Neuronal stem cell (in vitro differentiated cells): ENCODE measurements at regions not wholly inside any gene's neighbourhood (a gene's known extent, or its start where the extent isn't known, plus 50 kb on each side); places are given as distances from the start of the nearest gene placed in this dataset.

Source experiments
- DNase-seq: peaks from one replicate; pipeline ENCODE4 v3.0.0-alpha.2; 2013; ENCODE audit warnings: low spot score
- H2AFZ ChIP-seq: one replicate; pipeline ENCODE4 v1.6.1; 2013; ENCODE audit warnings: mild to moderate bottlenecking, low read length, inconsistent platforms
- H2AK5ac ChIP-seq: 2 replicates; pipeline ENCODE4 v1.6.1; 2013; ENCODE audit warnings: low read depth, mild to moderate bottlenecking, inconsistent platforms, low read length, moderate library complexity, mixed read lengths
- H2BK120ac ChIP-seq: 2 replicates; pipeline ENCODE4 v1.6.1; 2013; ENCODE audit warnings: low read depth, mild to moderate bottlenecking, inconsistent platforms, low read length, moderate library complexity, mixed read lengths
- H2BK12ac ChIP-seq: one replicate; pipeline ENCODE4 v1.6.1; 2013; ENCODE audit warnings: low read length, inconsistent platforms
- H2BK15ac ChIP-seq: 2 replicates; pipeline ENCODE4 v1.6.1; 2013; ENCODE audit warnings: mild to moderate bottlenecking, low read length, inconsistent platforms, mixed read lengths
- H2BK5ac ChIP-seq: one replicate; pipeline ENCODE4 v1.6.1; 2013; ENCODE audit warnings: inconsistent platforms, mild to moderate bottlenecking, low read length, moderate library complexity
- H3K14ac ChIP-seq: one replicate; pipeline ENCODE4 v1.6.1; 2013; ENCODE audit warnings: low read length, inconsistent platforms
- H3K18ac ChIP-seq: 2 replicates; pipeline ENCODE4 v1.6.1; 2013; ENCODE audit warnings: low read length, inconsistent platforms
- H3K23ac ChIP-seq: 2 replicates; pipeline ENCODE4 v1.6.1; 2013; ENCODE audit warnings: low read depth, mild to moderate bottlenecking, mixed read lengths, low read length, inconsistent platforms; ENCODE audit not compliant: poor library complexity
- H3K27ac ChIP-seq: replicated peaks from 3 replicates; pipeline ENCODE4 v1.5.1; 2013; ENCODE audit warnings: low read length, inconsistent platforms
- H3K27me3 ChIP-seq, 3 experiments: 2 replicates each; pipeline ENCODE4 v1.6.1; 2013; ENCODE audit warnings: low read length in 3 of 3, mild to moderate bottlenecking in 2 of 3, inconsistent platforms in 1 of 3, low read depth in 1 of 3, mixed read lengths in 1 of 3, moderate library complexity in 1 of 3; ENCODE audit not compliant: control insufficient read depth in 3 of 3, insufficient read depth in 3 of 3
- H3K36me3 ChIP-seq, 2 donors: replicated peaks in 1 of 2; 2 replicates each; pipeline ENCODE4 v1.6.1; 2013; ENCODE audit warnings: low read length in 2 of 2; ENCODE audit not compliant: control insufficient read depth in 2 of 2, insufficient read depth in 2 of 2
- H3K4ac ChIP-seq: 2 replicates; pipeline ENCODE4 v1.6.1; 2013; ENCODE audit warnings: inconsistent platforms, mild to moderate bottlenecking, low read length, moderate library complexity
- H3K4me1 ChIP-seq, 2 donors: 1 replicate in 1 of 2; 2 replicates in 1 of 2; pipeline ENCODE4 v1.6.1; 2013; ENCODE audit warnings: low read length in 2 of 2, low read depth in 1 of 2; ENCODE audit not compliant: control insufficient read depth in 2 of 2, insufficient read depth in 1 of 2
- H3K4me2 ChIP-seq: one replicate; pipeline ENCODE4 v1.6.1; 2013; ENCODE audit warnings: mild to moderate bottlenecking, low read length, inconsistent platforms; ENCODE audit not compliant: insufficient read depth, poor library complexity, severe bottlenecking
- H3K4me3 ChIP-seq, 2 donors: 2 replicates each; pipeline ENCODE4 v1.5.1; 2013; ENCODE audit warnings: low read length in 2 of 2, mild to moderate bottlenecking in 2 of 2, inconsistent platforms in 1 of 2, moderate library complexity in 1 of 2
- H3K79me1 ChIP-seq: one replicate; pipeline ENCODE4 v1.6.1; 2013; ENCODE audit warnings: low read depth, mild to moderate bottlenecking, inconsistent platforms, low read length, moderate library complexity
- H3K9ac ChIP-seq: one replicate; pipeline ENCODE4 v1.6.1; 2013; ENCODE audit warnings: mild to moderate bottlenecking, low read depth, low read length, inconsistent platforms; ENCODE audit not compliant: poor library complexity
- H3K9me3 ChIP-seq, 2 donors: replicated peaks in 1 of 2; 2 replicates each; pipeline versions ENCODE3 to v1.6.1; 2013; ENCODE audit warnings: low read length in 2 of 2, mild to moderate bottlenecking in 2 of 2, inconsistent platforms in 1 of 2, low read depth in 1 of 2, mixed read lengths in 1 of 2, moderate library complexity in 1 of 2; ENCODE audit not compliant: control insufficient read depth in 2 of 2, insufficient read depth in 1 of 2
- H4K8ac ChIP-seq: one replicate; pipeline ENCODE4 v1.6.1; 2013; ENCODE audit warnings: low read depth, mild to moderate bottlenecking, inconsistent platforms, low read length, moderate library complexity
- H4K91ac ChIP-seq: one replicate; pipeline ENCODE4 v1.6.1; 2013; ENCODE audit warnings: low read length, low read depth, mild to moderate bottlenecking, inconsistent platforms; ENCODE audit not compliant: poor library complexity
- WGBS, 2 donors: extraction: QIAGEN DNeasy Blood & Tissue Kit; methylation state at CpG; one replicate each; pipeline ENCODE4 v1.1.7; 2013; ENCODE audit warnings: missing lambda C conversion rate in 2 of 2, mixed read lengths in 1 of 2; ENCODE audit not compliant: insufficient read length in 2 of 2, insufficient replicate concordance in 1 of 2; ENCODE audit errors: extremely low coverage in 2 of 2; 5-methylcytosine and 5-hydroxymethylcytosine counted together

DNA sequence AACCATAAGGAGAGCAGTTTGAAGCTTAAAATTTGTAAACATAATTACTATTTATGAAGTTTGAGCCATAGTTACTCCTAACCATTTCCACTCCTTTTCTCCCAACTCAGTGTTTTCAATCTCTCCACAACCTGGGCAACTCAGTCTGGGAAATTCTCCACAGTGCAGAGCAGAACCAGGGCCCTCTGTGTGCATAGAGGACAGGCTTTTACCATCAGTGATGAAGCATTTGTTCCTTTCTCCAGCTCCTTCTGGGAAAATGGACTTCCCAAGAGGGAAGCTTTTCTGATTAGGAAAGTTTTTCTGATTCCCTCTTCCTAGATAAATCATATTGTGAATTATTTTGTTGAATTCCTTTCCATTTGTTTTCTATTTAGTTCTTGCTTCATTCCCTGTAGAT lies 132.3 kb upstream of the MPDZ start:
- H3K9me3 ChIP-seq: no peaks in the 10 kb centered on the region
- no peak overlapping the region for H3K23ac ChIP-seq
- no peak overlapping the region for H3K4me2 ChIP-seq
- H3K79me1 ChIP-seq: no peaks in the 10 kb centered on the region
- no peaks in the 10 kb centered on the region for H3K27me3 ChIP-seq
- no peak overlapping the region for H3K9ac ChIP-seq
- no peak overlapping the region for H2BK5ac ChIP-seq
- no peak overlapping the region for H2AFZ ChIP-seq
- H2AK5ac ChIP-seq: no peak overlapping the region
- no peak overlapping the region for H3K4me3 ChIP-seq
- H3K4ac ChIP-seq: no peak overlapping the region
- H2BK12ac ChIP-seq: no peak overlapping the region
- H2BK120ac ChIP-seq: no peak overlapping the region
- DNase-seq: no peak
- no peak overlapping the region for H2BK15ac ChIP-seq
- H3K27ac ChIP-seq: no peak overlapping the region
- no peak overlapping the region for H3K18ac ChIP-seq
- no peak overlapping the region for H4K8ac ChIP-seq
- no peaks in the 10 kb centered on the region for H3K4me1 ChIP-seq
- H3K36me3 ChIP-seq: no peaks in the 10 kb centered on the region
- no peak overlapping the region for H3K14ac ChIP-seq
- H4K91ac ChIP-seq: no peak overlapping the region

DNA sequence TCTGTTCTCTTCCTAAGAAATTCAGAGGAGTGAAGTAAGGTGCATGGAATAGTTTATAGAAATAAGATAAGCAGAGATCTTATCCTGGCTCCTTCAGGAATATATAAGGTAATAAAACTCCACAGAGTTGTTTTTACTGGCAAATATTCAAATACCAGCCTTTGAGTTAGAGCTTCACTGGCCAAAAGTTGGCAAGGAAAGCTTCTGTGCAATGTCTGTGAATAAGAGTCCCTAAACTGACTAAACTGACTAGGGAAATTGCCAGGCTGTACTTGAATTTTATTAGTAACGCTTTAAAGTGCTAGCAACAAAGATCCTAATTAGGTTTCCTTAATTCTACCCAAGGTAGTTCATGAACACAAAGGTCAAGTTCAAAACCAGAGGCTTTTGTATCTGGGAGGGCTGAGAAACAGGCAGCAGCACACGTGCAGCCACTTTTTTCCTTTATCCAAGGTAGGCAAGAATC lies 131.1 kb upstream of the MPDZ start:
- Histone ChIP-seq H2AFZ (no peak overlapping the region), H3K4me2 (no peak overlapping the region), H2BK15ac (no peak overlapping the region), H2BK12ac (no peak overlapping the region), H4K8ac (no peak overlapping the region), H3K36me3 (no peaks in the 10 kb centered on the region), H3K23ac (no peak overlapping the region), H3K4me1 (no peaks in the 10 kb centered on the region), H3K9me3 (no peaks in the 10 kb centered on the region), H3K27me3 (no peaks in the 10 kb centered on the region), H3K14ac (no peak overlapping the region), H3K4ac (no peak overlapping the region), H3K27ac (no peak overlapping the region), H2BK5ac (no peak overlapping the region), H3K18ac (no peak overlapping the region), H3K79me1 (no peaks in the 10 kb centered on the region), H3K4me3 (no peak overlapping the region), H2AK5ac (no peak overlapping the region), H3K9ac (no peak overlapping the region), H4K91ac (no peak overlapping the region), H2BK120ac (no peak overlapping the region)
- WGBS, 2 donors: no CpG with 5 or more reads among the region's 2 CpGs
- no peak for DNase-seq

- Histone ChIP-seq H3K9ac (no peak overlapping the region), H2BK12ac (no peak overlapping the region), H3K27me3 (no peaks in the 10 kb centered on the region), H2BK5ac (no peak overlapping the region), H3K18ac (no peak overlapping the region), H2AFZ (no peak overlapping the region), H3K36me3 (no peaks in the 10 kb centered on the region), H2AK5ac (no peak overlapping the region), H3K79me1 (no peaks in the 10 kb centered on the region), H3K4me2 (no peak overlapping the region), H3K4ac (no peak overlapping the region), H3K4me1 (no peaks in the 10 kb centered on the region), H3K14ac (no peak overlapping the region), H3K27ac (no peak overlapping the region), H3K9me3 (no peaks in the 10 kb centered on the region), H4K8ac (no peak overlapping the region), H3K4me3 (no peak overlapping the region), H4K91ac (no peak overlapping the region), H3K23ac (no peak overlapping the region), H2BK15ac (no peak overlapping the region), H2BK120ac (no peak overlapping the region)
- DNase-seq: no peak
These were observed 118.2 kb upstream of the MPDZ start for GRCh38 chr9:13397661-13398060.

DNA sequence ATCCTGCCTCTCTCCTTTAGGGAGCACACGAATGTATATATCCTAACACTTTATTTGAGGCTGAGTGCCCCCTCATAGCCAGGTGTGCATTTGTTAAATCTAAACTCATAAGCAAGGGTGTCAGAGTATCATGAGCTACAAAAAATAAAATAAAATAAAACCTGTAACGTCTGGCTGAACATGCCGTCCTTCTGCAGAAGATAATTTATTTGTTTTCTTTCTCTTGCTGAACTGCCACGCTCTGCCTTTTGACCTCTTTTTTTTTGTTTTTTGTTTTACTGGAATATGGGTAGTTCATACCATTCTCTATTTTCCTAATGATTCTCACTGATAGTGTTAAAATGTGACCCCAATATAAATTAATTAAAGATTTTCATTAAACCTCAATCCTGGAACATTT lies 117.7 kb upstream of the MPDZ start:
- no peak for DNase-seq
- Histone ChIP-seq H2BK5ac (no peak overlapping the region), H2AFZ (no peak overlapping the region), H2AK5ac (no peak overlapping the region), H3K9ac (no peak overlapping the region), H4K91ac (no peak overlapping the region), H4K8ac (no peak overlapping the region), H3K4me1 (no peaks in the 10 kb centered on the region), H3K23ac (no peak overlapping the region), H3K4ac (no peak overlapping the region), H3K4me3 (no peak overlapping the region), H3K9me3 (peaks cover 0 to 1% of the 10 kb centered on the region in 2 donors), H3K27me3 (no peaks in the 10 kb centered on the region), H2BK12ac (no peak overlapping the region), H2BK15ac (no peak overlapping the region), H2BK120ac (no peak overlapping the region), H3K36me3 (no peaks in the 10 kb centered on the region), H3K27ac (no peak overlapping the region), H3K14ac (no peak overlapping the region), H3K18ac (no peak overlapping the region), H3K4me2 (no peak overlapping the region), H3K79me1 (no peaks in the 10 kb centered on the region)
- whole genome bisulfite sequencing, 2 donors: no CpG with 5 or more reads among the region's 4 CpGs
